ENCODE measurements at regions not wholly inside any gene's neighbourhood (a gene's known extent, or its start where the extent isn't known, plus 50 kb on each side); places are given as distances from the start of the nearest gene placed in this dataset.

DNA sequence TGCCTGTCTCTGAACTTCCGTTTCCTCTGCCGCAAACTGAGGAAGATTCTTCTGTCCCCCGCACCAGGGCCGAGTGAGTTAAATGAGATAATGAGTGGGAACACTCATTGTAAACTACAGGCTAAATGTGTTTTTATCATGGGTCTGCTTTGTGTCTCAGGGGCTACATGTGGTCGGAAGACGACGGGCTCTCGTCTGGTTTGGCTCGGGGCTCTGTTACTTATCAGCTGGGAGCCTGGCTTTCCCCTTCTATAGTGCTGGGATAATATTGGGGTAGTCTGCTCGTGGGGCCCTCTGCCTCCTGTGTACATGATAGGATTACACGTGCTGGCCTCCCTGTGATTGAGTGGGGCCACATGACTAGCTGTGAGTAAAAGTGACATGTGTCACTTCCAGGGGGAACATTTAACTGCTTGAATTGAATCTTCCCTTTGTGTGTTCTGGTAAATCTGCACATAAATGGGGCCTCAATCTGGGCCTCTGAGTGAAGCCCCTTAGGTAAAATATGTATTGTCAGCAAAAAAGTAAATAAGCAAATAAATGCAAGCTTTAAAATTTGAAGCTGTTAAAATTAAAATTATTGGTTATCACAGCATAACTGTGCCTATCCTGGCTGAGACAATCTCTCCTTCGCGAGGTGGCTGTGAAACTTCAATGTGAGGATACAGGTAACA, 86.9 kb upstream of the SH3PXD2B start:
- no peak for TF ChIP-seq EZH2 (optimal IDR thresholded peaks at IDR 0.05; ENCODE audit: low read depth, low read length)
- TF ChIP-seq, protein P1, sequence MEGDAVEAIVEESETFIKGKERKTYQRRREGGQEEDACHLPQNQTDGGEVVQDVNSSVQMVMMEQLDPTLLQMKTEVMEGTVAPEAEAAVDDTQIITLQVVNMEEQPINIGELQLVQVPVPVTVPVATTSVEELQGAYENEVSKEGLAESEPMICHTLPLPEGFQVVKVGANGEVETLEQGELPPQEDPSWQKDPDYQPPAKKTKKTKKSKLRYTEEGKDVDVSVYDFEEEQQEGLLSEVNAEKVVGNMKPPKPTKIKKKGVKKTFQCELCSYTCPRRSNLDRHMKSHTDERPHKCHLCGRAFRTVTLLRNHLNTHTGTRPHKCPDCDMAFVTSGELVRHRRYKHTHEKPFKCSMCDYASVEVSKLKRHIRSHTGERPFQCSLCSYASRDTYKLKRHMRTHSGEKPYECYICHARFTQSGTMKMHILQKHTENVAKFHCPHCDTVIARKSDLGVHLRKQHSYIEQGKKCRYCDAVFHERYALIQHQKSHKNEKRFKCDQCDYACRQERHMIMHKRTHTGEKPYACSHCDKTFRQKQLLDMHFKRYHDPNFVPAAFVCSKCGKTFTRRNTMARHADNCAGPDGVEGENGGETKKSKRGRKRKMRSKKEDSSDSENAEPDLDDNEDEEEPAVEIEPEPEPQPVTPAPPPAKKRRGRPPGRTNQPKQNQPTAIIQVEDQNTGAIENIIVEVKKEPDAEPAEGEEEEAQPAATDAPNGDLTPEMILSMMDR (IDR thresholded peaks at IDR 0.05; ENCODE audit: low read length): no peak
